Body of pancreas (tissue), 4 donors: ENCODE measurements at regions not wholly inside any gene's neighbourhood (a gene's known extent, or its start where the extent isn't known, plus 50 kb on each side); places are given as distances from the start of the nearest gene placed in this dataset.

Experiments
- POLR2A ChIP-seq, 3 donors: fragments of 450-650 bp; IDR thresholded peaks; one replicate each; pipeline ENCODE4 v1.6.1; 2016; ENCODE audit warnings: antibody characterized with exemption in 3 of 3, mild to moderate bottlenecking in 2 of 3
- TF ChIP-seq, protein P1 (sequence below), 7 experiments: fragments of 450-650 bp in 4 of 7; fragments of 200-600 bp in 3 of 7; sonication (generic) in 3 of 7; IDR thresholded peaks; one replicate each; pipeline ENCODE4 v1.5.1; 2016 to 2019; ENCODE audit warnings: antibody characterized with exemption in 7 of 7

DNA sequence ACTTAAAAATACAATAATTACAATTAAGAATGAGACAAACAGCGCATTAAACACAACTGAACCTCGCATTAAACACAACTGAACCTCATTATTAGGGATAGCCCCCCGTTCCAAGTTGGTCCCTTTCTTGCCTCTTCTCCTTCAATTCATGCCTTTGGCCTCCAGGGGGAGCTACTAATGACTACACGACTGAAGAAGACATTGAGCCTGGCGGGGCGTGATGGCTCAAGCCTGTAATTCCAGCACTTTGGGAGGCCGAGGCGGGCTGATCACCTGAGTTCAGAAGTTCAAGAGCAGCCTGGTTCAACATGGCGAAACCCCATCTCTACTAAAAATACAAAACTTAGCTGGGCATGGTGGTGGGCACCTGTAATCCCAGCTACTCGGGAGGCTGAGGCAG lies 56.4 kb upstream of the NWD2 start:
- TF ChIP-seq, protein P1, sequence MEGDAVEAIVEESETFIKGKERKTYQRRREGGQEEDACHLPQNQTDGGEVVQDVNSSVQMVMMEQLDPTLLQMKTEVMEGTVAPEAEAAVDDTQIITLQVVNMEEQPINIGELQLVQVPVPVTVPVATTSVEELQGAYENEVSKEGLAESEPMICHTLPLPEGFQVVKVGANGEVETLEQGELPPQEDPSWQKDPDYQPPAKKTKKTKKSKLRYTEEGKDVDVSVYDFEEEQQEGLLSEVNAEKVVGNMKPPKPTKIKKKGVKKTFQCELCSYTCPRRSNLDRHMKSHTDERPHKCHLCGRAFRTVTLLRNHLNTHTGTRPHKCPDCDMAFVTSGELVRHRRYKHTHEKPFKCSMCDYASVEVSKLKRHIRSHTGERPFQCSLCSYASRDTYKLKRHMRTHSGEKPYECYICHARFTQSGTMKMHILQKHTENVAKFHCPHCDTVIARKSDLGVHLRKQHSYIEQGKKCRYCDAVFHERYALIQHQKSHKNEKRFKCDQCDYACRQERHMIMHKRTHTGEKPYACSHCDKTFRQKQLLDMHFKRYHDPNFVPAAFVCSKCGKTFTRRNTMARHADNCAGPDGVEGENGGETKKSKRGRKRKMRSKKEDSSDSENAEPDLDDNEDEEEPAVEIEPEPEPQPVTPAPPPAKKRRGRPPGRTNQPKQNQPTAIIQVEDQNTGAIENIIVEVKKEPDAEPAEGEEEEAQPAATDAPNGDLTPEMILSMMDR (IDR thresholded peaks at IDR 0.05), result no peak
- TF ChIP-seq POLR2A (IDR thresholded peaks at IDR 0.05), result no peak
